ENCODE measurements at regions not wholly inside any gene's neighbourhood (a gene's known extent, or its start where the extent isn't known, plus 50 kb on each side); places are given as distances from the start of the nearest gene placed in this dataset.

DNA sequence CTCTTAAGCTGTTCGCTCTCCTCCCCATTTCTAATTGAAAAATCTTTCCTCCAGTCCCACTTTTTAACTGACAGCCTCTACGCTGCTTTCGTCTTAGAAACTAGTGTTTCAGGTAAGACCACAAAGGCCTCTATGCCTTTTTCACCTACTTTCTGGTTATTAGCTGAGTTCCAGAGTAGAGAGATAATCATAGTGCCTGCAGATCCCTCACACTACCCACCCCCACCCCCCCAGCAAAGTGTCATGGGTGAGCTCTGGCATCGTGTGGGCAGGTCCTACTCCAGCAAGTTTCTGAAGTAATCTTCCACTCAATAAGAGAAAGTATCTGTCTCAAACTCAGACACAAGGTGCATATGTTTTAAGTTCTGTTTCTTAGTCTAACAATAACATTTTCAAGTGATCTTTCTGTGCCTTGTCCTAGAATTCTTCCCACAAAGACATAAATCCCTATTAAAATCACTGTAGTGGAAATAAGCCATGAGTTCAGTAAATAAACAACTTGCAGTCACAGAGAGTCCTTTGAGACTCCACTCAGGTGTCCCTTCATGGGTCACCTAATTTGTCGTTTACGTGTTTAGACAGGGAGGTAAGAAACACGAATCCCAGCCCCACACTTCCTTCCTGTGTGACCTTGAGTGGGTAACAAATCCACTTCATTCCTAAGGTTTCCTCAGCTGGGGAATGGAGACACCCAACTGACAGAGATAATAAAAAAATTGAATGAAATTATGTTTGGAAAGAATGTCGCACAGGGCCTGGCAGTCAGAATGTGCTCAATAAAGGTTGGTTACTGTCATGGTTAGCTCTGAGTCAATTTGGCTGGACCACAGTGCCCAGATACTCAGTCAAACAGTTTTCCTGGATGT is 228.9 kb upstream of the CAND1 start:
- TF ChIP-seq, protein P1, sequence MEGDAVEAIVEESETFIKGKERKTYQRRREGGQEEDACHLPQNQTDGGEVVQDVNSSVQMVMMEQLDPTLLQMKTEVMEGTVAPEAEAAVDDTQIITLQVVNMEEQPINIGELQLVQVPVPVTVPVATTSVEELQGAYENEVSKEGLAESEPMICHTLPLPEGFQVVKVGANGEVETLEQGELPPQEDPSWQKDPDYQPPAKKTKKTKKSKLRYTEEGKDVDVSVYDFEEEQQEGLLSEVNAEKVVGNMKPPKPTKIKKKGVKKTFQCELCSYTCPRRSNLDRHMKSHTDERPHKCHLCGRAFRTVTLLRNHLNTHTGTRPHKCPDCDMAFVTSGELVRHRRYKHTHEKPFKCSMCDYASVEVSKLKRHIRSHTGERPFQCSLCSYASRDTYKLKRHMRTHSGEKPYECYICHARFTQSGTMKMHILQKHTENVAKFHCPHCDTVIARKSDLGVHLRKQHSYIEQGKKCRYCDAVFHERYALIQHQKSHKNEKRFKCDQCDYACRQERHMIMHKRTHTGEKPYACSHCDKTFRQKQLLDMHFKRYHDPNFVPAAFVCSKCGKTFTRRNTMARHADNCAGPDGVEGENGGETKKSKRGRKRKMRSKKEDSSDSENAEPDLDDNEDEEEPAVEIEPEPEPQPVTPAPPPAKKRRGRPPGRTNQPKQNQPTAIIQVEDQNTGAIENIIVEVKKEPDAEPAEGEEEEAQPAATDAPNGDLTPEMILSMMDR (conservative IDR thresholded peaks at IDR 0.05; ENCODE audit: low read length) = no peak
- TF ChIP-seq EZH2phosphoT487 (IDR thresholded peaks at IDR 0.05; ENCODE audit: borderline replicate concordance) = no peak

All from Loucy (cell line).